ENCODE measurements at regions not wholly inside any gene's neighbourhood (a gene's known extent, or its start where the extent isn't known, plus 50 kb on each side); places are given as distances from the start of the nearest gene placed in this dataset.

DNA sequence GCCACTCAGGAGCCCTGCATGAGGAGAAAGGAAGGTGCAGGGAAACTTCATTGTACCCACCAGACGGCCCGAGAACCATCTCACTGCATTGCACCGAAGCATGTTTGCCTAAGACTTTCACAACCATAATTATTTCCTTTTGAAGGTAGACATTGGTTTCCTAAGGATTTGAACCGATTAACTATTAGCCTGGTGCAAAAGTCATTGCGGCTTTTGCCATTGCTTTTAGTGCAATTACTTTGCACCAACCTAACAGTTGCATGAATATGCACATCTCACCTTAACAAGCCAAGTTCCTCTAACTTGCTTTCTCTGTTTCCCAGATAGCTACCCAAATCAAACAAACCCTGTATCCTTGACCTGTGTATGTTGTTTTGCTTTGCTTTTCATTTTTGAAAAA lies 516.3 kb upstream of the ID2 start:
- no peak overlapping the region for H3K4me3 ChIP-seq
- no peaks in the 10 kb centered on the region for H3K4me1 ChIP-seq
- WGBS (ENCODE audit: missing lambda C conversion rate), result 70% methylated on average over 5 of the region's 5 CpGs
- H3K9me3 ChIP-seq, result no peaks in the 10 kb centered on the region
- TF ChIP-seq RCOR1 (IDR thresholded peaks at IDR 0.05; ENCODE audit: low read depth, low read length) (no peak), POLR2AphosphoS2 (conservative IDR thresholded peaks at IDR 0.05; ENCODE audit: low read length) (no peak), NPAS2 (CRISPR knock-in tag; IDR thresholded peaks at IDR 0.05; ENCODE audit: borderline replicate concordance) (no peak), ZFP36 (IDR thresholded peaks at IDR 0.05; ENCODE audit: borderline replicate concordance, partially characterized antibody) (no peak), BHLHE40 (IDR thresholded peaks at IDR 0.05; ENCODE audit: low read depth, low read length) (no peak), JUN (IDR thresholded peaks at IDR 0.05) (no peak), SREBF2 (IDR thresholded peaks at IDR 0.05) (no peak), CEBPB (IDR thresholded peaks at IDR 0.05) (no peak), E2F6 (IDR thresholded peaks at IDR 0.05; ENCODE audit: borderline replicate concordance, low read depth) (no peak), ZC3H11A (IDR thresholded peaks at IDR 0.05) (no peak), ZNF302 (CRISPR knock-in tag; IDR thresholded peaks at IDR 0.05) (no peak), FOSB (CRISPR knock-in tag; IDR thresholded peaks at IDR 0.05) (no peak), GATA3 (IDR thresholded peaks at IDR 0.05; ENCODE audit: borderline replicate concordance) (no peak)
- TF ChIP-seq, protein P1, sequence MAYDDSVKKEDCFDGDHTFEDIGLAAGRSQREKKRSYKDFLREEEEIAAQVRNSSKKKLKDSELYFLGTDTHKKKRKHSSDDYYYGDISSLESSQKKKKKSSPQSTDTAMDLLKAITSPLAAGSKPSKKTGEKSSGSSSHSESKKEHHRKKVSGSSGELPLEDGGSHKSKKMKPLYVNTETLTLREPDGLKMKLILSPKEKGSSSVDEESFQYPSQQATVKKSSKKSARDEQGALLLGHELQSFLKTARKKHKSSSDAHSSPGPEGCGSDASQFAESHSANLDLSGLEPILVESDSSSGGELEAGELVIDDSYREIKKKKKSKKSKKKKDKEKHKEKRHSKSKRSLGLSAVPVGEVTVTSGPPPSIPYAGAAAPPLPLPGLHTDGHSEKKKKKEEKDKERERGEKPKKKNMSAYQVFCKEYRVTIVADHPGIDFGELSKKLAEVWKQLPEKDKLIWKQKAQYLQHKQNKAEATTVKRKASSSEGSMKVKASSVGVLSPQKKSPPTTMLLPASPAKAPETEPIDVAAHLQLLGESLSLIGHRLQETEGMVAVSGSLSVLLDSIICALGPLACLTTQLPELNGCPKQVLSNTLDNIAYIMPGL (CRISPR knock-in tag; IDR thresholded peaks at IDR 0.05; ENCODE audit: borderline replicate concordance), result no peak
- ATAC-seq (no peak), FAIRE-seq (no peak), DNase-seq (ENCODE audit: low read depth in 1 of 2, low spot score in 1 of 2) (no peak)
- ChIA-PET POLR2A (no interaction called here), CTCF (no interaction called here)
- no peak overlapping the region for H3K27ac ChIP-seq
- no peak overlapping the region for H3K4me2 ChIP-seq

GRCh38 chr2:8168022-8168717 lies 513.7 kb upstream of the ID2 start:
- Histone ChIP-seq H3K4me1 (no peaks in the 10 kb centered on the region; the same call in 2 of the 3 replicates), H3K9me3 (no peaks in the 10 kb centered on the region), H3K4me2 (no peak overlapping the region), H3K4me3 (no peak overlapping the region), H3K27ac (no peak overlapping the region)
- POLR2A ChIA-PET, result no interaction called here
- ATAC-seq (no peak), FAIRE-seq (no peak), DNase-seq (ENCODE audit: low read depth in 1 of 2, low spot score in 1 of 2) (no peak)
- CTCF ChIA-PET, result interaction anchor here (1.4 kb wide), 1 partner anchor 14 kb away, joined by 3 read pairs; no protein-coding TSS in a partner anchor
- WGBS (ENCODE audit: missing lambda C conversion rate), result 69% methylated on average over 8 of the region's 8 CpGs
- TF ChIP-seq MAFK (IDR thresholded peaks at IDR 0.05; ENCODE audit: partially characterized antibody) (no peak), ZNF302 (CRISPR knock-in tag; IDR thresholded peaks at IDR 0.05) (no peak), PBX3 (IDR thresholded peaks at IDR 0.05) (no peak), NR3C1 (IDR thresholded peaks at IDR 0.05) (no peak), MAZ (IDR thresholded peaks at IDR 0.05; ENCODE audit: borderline replicate concordance, low read depth, low read length) (no peak), CBX8 (IDR thresholded peaks at IDR 0.05) (no peak), NPAS2 (CRISPR knock-in tag; IDR thresholded peaks at IDR 0.05; ENCODE audit: borderline replicate concordance) (no peak), ESRRA (IDR thresholded peaks at IDR 0.05; ENCODE audit: borderline replicate concordance, low read length) (no peak)
- TF ChIP-seq, protein P2, sequence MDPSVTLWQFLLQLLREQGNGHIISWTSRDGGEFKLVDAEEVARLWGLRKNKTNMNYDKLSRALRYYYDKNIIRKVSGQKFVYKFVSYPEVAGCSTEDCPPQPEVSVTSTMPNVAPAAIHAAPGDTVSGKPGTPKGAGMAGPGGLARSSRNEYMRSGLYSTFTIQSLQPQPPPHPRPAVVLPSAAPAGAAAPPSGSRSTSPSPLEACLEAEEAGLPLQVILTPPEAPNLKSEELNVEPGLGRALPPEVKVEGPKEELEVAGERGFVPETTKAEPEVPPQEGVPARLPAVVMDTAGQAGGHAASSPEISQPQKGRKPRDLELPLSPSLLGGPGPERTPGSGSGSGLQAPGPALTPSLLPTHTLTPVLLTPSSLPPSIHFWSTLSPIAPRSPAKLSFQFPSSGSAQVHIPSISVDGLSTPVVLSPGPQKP (IDR thresholded peaks at IDR 0.05; ENCODE audit: low read depth, low read length), result no peak
- TF ChIP-seq, protein P3, sequence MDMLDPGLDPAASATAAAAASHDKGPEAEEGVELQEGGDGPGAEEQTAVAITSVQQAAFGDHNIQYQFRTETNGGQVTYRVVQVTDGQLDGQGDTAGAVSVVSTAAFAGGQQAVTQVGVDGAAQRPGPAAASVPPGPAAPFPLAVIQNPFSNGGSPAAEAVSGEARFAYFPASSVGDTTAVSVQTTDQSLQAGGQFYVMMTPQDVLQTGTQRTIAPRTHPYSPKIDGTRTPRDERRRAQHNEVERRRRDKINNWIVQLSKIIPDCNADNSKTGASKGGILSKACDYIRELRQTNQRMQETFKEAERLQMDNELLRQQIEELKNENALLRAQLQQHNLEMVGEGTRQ (IDR thresholded peaks at IDR 0.05), result no peak
